Nephron (organoid): ENCODE measurements at regions not wholly inside any gene's neighbourhood (a gene's known extent, or its start where the extent isn't known, plus 50 kb on each side); places are given as distances from the start of the nearest gene placed in this dataset.

Source experiments
- H3K27ac Mint-ChIP-seq, 3 experiments: 2 replicates each; pipeline ENCODE4 v1.8.0; 2020; ENCODE audit warnings: mixed read lengths in 3 of 3, mild to moderate bottlenecking in 2 of 3, moderate library complexity in 1 of 3
- H3K27me3 Mint-ChIP-seq: 2 replicates; pipeline ENCODE4 v1.8.0; 2021; ENCODE audit warnings: low read depth, mild to moderate bottlenecking, moderate library complexity, mixed read lengths
- H3K36me3 Mint-ChIP-seq: 2 replicates; pipeline ENCODE4 v1.8.0; 2020; ENCODE audit warnings: low read depth, mixed read lengths
- H3K4me1 Mint-ChIP-seq: 2 replicates; pipeline ENCODE4 v1.8.0; 2020; ENCODE audit warnings: mixed read lengths
- H3K4me3 Mint-ChIP-seq, 3 experiments: 2 replicates each; pipeline ENCODE4 v1.8.0; 2020; ENCODE audit warnings: mild to moderate bottlenecking in 3 of 3, mixed read lengths in 3 of 3, moderate library complexity in 2 of 3
- H3K9me3 Mint-ChIP-seq: 2 replicates; pipeline ENCODE4 v1.8.0; 2020; ENCODE audit warnings: mixed read lengths
- TF ChIP-seq, protein P1 (sequence below), 3 experiments: fragments of 200-600 bp; sonication (generic); IDR thresholded peaks; one replicate each; pipeline ENCODE4 v1.5.0; 2021; ENCODE audit warnings: antibody characterized with exemption in 3 of 3; ENCODE audit not compliant: unreplicated experiment in 3 of 3

DNA sequence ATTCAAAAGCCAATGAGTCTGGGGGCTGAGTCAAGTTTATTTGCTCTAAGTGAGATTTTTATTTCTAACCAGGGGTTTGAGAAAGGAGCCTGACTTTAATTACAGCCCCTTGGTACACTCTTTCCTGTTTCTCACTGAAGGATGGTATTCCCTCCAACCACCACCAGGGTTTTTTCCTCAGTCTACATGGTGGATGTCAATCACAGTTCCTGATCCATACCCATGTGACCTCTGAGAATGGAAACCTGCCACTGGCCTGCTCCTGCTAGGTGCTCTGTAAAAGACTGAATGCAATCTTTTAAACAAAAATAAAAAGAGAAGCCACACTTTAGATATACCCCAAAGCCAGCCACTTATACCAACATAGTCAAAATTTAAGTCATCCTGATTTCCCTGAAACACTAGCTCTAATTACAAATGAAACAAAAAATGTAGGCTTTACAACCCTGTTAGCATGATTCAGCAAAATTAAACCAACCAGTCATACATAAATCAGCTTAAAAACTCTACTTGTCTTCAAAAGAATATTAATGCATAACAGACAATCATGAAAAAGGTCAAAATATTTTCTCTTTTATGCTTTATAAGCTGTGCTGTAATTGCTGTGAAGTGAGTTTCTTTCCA is 112.1 kb upstream of the NWD2 start:
- Mint-ChIP-seq H3K9me3 (no peaks in the 10 kb centered on the region), H3K27me3 (no peaks in the 10 kb centered on the region), H3K4me3 (no peak overlapping the region), H3K27ac (no peak overlapping the region), H3K4me1 (no peaks in the 10 kb centered on the region), H3K36me3 (no peaks in the 10 kb centered on the region)
- TF ChIP-seq, protein P1, sequence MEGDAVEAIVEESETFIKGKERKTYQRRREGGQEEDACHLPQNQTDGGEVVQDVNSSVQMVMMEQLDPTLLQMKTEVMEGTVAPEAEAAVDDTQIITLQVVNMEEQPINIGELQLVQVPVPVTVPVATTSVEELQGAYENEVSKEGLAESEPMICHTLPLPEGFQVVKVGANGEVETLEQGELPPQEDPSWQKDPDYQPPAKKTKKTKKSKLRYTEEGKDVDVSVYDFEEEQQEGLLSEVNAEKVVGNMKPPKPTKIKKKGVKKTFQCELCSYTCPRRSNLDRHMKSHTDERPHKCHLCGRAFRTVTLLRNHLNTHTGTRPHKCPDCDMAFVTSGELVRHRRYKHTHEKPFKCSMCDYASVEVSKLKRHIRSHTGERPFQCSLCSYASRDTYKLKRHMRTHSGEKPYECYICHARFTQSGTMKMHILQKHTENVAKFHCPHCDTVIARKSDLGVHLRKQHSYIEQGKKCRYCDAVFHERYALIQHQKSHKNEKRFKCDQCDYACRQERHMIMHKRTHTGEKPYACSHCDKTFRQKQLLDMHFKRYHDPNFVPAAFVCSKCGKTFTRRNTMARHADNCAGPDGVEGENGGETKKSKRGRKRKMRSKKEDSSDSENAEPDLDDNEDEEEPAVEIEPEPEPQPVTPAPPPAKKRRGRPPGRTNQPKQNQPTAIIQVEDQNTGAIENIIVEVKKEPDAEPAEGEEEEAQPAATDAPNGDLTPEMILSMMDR (IDR thresholded peaks at IDR 0.05; ENCODE audit: unreplicated experiment in 3 of 3) = no peak

DNA sequence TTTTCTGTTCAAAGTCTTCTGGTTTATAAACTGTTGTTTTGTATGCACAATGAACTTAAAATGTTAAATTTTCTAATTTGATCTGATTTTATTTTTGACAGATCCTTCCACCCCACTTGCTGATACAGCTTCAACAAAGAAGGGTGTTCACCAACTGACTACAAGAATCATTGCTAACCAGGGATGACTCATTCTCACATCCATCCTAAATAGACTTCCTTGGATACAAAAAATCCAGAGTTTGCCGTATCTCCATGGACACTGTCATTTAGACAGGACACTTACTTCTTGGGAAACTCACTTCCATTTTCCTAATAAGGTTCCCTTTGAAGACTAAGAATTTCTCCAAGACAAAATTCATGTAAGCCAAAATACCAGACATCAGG is 111.6 kb upstream of the NWD2 start:
- TF ChIP-seq, protein P1 (IDR thresholded peaks at IDR 0.05; ENCODE audit: unreplicated experiment in 3 of 3) = no peak
- no peaks in the 10 kb centered on the region for H3K27me3 Mint-ChIP-seq
- no peak overlapping the region for H3K4me3 Mint-ChIP-seq
- no peaks in the 10 kb centered on the region for H3K4me1 Mint-ChIP-seq
- no peaks in the 10 kb centered on the region for H3K36me3 Mint-ChIP-seq
- H3K9me3 Mint-ChIP-seq = no peaks in the 10 kb centered on the region
- H3K27ac Mint-ChIP-seq = no peak overlapping the region

DNA sequence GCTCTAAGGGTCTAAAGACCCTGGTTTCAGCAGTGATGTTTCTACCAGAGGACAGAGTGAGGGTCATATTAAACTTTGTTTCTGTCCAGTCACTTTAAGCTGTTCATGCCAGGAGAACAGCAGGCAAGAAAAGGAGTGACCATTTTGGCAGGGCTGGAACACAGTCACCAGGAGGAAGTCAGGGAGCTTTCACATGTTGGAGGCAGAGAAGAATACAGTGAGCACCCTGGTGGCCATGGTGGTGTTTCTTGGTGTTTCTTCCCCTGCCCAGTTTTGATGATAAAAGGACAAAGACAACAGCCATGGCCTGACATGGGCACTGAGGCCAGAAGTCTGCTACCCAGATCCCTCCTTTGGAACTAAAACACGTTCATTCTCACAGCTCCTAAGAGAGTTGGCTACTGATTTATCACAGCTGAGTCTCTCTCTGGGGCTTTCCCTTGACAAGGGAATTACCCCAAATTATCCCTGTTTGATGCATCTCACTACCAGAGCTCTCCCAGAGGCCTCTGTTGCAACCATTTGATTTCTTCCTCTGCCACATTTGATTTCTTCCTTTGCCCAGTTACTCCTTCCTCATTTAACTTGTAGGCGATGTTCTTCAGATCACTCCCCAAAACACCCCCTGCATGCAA is 106.4 kb upstream of the NWD2 start:
- no peaks in the 10 kb centered on the region for H3K27me3 Mint-ChIP-seq
- no peaks in the 10 kb centered on the region for H3K9me3 Mint-ChIP-seq
- no peak overlapping the region for H3K4me3 Mint-ChIP-seq
- TF ChIP-seq, protein P1 (IDR thresholded peaks at IDR 0.05; ENCODE audit: unreplicated experiment in 3 of 3) = no peak
- H3K36me3 Mint-ChIP-seq = no peaks in the 10 kb centered on the region
- H3K27ac Mint-ChIP-seq = no peak overlapping the region
- no peaks in the 10 kb centered on the region for H3K4me1 Mint-ChIP-seq

DNA sequence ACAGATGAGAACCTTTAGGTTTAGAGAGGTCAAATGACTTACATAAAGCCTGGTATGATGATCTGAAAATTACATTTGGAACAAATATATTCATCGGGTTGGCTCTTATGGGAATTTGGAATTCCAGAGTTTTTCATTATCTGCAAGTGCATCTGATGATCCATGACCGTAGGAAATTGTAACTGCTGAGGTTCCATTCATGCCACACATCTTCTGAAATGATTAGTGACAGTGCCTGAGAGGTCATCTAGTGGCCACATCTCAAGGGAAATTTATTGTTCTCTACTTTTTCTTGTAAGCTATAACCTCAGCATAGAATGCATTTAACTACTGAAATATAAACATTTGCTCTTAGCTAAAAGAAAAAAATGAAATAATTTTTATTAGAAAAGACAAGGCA is 105.8 kb upstream of the NWD2 start:
- no peak overlapping the region for H3K27ac Mint-ChIP-seq
- no peaks in the 10 kb centered on the region for H3K9me3 Mint-ChIP-seq
- TF ChIP-seq, protein P1 (IDR thresholded peaks at IDR 0.05; ENCODE audit: unreplicated experiment in 3 of 3) = no peak
- no peaks in the 10 kb centered on the region for H3K36me3 Mint-ChIP-seq
- H3K4me1 Mint-ChIP-seq = no peaks in the 10 kb centered on the region
- H3K4me3 Mint-ChIP-seq = no peak overlapping the region
- no peaks in the 10 kb centered on the region for H3K27me3 Mint-ChIP-seq

DNA sequence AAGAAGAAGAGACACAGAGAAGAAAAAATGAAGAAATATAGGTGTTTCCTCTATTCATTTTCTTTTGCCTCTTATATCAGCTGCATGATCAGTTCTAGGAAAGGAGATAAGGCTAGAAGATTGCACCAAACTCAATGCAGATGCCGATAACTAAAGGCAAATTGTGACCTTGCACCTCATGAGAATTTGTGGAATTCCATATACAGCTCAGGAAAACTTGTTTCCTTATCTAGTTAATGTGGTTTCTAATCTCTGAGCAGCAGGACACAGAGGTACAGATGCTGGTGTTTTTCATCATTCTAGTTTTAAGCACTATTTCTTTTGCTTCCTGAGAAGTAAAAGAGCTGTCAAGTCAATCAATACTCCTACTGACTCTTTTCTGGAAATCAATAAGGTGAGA is 104.6 kb upstream of the NWD2 start:
- Mint-ChIP-seq H3K27me3 (no peaks in the 10 kb centered on the region), H3K4me3 (no peak overlapping the region), H3K9me3 (no peaks in the 10 kb centered on the region), H3K36me3 (no peaks in the 10 kb centered on the region), H3K27ac (no peak overlapping the region), H3K4me1 (no peaks in the 10 kb centered on the region)
- TF ChIP-seq, protein P1 (IDR thresholded peaks at IDR 0.05; ENCODE audit: unreplicated experiment in 3 of 3) = no peak

DNA sequence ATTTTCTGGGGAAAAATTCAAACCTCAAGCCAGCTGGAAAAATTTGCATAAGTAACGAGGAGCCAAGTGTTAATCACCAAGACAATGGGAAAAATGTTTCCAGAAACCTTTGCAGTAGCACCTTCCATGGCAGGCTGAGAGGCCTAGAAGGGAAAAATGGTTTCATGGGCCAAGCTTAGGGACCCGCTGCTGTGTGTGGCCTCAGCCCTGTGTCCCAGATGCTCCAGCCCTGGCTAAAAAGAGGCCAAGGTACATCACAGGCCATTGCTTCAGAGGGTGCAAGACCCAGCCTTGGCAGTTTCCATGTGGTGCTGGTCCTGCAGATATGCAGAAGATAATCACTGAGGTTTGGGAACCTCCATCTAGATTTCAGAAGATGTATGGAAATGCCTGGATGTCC is 98.3 kb upstream of the NWD2 start:
- H3K27ac Mint-ChIP-seq = no peak overlapping the region
- H3K4me3 Mint-ChIP-seq = no peak overlapping the region
- H3K27me3 Mint-ChIP-seq = no peaks in the 10 kb centered on the region
- no peaks in the 10 kb centered on the region for H3K36me3 Mint-ChIP-seq
- TF ChIP-seq, protein P1 (IDR thresholded peaks at IDR 0.05; ENCODE audit: unreplicated experiment in 3 of 3) = no peak
- H3K4me1 Mint-ChIP-seq = no peaks in the 10 kb centered on the region
- peaks cover 14% of the 10 kb centered on the region for H3K9me3 Mint-ChIP-seq
